LNCaP clone FGC (cell line): ENCODE measurements at regions not wholly inside any gene's neighbourhood (a gene's known extent, or its start where the extent isn't known, plus 50 kb on each side); places are given as distances from the start of the nearest gene placed in this dataset.
A peak's percentile ranks its signal among the peaks of the same experiment; 100 is the strongest.
"Not testable (repeated sequence)": the region's sequence is repeated elsewhere in the genome, so short reads cannot be mapped to it uniquely, and the experiment has no call there.

ENCODE experiments used
- DNase-seq: peaks from one replicate; pipeline ENCODE4 v3.0.0-alpha.2; 2011; ENCODE audit warnings: low read depth
- H3K4me3 ChIP-seq: 2 replicates; pipeline ENCODE4 v1.5.1; 2011; ENCODE audit warnings: mild to moderate bottlenecking, low read depth, low read length, control low read depth
- CTCF ChIP-seq: IDR thresholded peaks from 2 replicates; pipeline ENCODE4 v1.5.1; 2012; ENCODE audit warnings: mild to moderate bottlenecking; ENCODE audit not compliant: control insufficient read depth, insufficient read depth; ENCODE audit errors: extremely low read depth

DNA sequence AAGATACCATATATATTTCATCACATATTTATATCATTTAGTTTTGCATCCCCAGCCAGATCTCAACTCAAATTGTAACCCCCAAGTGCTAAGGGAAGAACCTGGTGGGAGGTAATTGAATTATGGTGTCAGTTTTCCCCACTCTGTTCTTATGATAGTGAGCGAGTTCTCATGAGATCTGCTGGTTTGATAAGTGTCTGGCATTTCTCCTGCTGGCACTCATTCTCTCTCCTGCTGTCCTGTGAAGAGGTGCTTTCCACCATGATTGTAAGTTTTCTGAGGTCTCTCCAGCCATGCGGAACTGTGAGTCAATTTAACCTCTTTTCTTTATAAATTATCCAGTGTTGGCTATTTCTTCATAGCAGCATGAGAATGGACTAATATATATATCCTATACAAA is 462.5 kb upstream of the SLITRK5 start:
- H3K4me3 ChIP-seq, result no peak overlapping the region
- no peak for TF ChIP-seq CTCF
- no peak for DNase-seq

DNA sequence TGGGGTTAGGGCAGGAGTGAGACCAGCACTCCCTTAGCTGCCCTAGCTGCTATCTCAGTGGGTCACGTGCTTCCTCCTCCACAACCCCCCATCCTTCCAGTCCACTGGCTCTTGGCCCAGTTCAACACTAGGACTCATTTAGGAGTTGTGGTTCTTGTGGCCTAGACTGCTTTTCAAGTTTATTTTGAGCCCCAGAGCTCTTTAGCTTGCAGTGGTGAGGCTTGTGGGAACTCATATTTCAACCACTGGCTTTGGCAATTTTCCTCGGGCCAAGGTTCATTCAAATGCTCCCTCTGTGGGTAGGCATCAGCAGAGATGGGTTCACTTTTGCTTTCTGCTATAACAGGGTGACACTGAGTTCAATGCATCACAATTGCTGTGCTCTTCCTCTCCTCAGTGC is 436.2 kb upstream of the SLITRK5 start:
- no peak for TF ChIP-seq CTCF
- DNase-seq, result no peak
- no peak overlapping the region for H3K4me3 ChIP-seq

GRCh38 chr13:87235621-87236020 is 435.6 kb upstream of the SLITRK5 start:
- no peak for TF ChIP-seq CTCF
- no peak for DNase-seq
- H3K4me3 ChIP-seq, result no peak overlapping the region

DNA sequence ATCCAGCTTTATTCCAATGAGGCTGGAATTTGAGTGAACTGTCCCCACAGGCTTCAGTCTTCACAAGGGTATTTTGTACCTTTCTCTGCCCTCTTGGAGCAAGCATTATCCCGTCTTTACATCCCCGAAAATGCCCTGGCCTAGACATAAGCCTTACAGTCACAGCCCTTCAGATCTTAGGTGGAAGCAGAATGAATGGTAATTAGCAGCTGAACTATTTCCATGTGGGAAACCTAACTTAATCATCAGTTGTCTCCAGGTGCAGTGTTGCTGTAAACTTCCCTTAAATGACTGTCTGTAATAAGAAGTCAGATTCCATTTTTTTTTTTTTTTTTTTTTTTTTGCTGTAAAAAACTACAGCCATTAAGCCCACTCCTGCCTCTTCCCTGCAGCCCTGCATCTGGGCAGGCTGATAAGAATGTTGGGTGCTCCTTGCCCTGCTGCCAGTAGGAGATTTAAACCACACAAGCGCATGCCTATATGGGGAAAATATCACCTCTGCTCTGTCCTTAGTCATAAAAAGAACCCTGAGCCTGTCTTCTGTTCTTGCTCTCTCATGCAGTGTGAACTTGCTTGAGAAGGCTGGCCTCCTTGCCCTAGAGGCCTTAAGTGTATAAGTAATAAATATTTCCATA is 426.8 kb upstream of the SLITRK5 start:
- no peak for TF ChIP-seq CTCF
- DNase-seq, result no peak
- no peak overlapping the region for H3K4me3 ChIP-seq

- DNase-seq, H3K4me3 ChIP-seq: not testable (repeated sequence)
Observed at GRCh38 chr13:87249847-87250246, 421.3 kb upstream of the SLITRK5 start.

DNA sequence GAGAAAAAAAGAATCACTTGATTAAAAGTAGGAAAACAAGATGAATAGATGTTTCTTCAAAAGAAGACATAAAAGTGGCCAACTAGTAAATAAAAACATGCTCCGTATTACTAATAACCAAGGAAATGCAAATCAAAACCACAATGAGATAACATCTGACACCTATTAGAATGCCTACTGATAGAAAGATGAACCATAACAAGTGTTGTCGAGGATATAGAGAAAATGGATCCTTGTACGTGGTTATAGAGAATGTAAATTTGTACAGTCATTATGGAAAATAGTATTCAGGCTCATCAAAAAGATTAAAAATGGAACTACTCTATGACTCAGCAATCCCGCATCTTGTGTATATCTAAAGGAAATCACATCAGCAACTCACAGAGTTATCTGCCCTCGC is 415.8 kb upstream of the SLITRK5 start:
- DNase-seq, result no peak
- no peak for TF ChIP-seq CTCF
- H3K4me3 ChIP-seq, result no peak overlapping the region

GRCh38 chr13:87259479-87260083 is 411.6 kb upstream of the SLITRK5 start:
- peak; percentile 36 for TF ChIP-seq CTCF
- no peak for DNase-seq
- no peak overlapping the region for H3K4me3 ChIP-seq
